Mucosa of descending colon (tissue), 3 donors: ENCODE measurements at regions not wholly inside any gene's neighbourhood (a gene's known extent, or its start where the extent isn't known, plus 50 kb on each side); places are given as distances from the start of the nearest gene placed in this dataset.

Source experiments
- ATAC-seq: fragments of 200-7000 bp; cut with Tn5 transposase; one replicate; pipeline ENCODE4 v1.9.1; 2020; ENCODE audit warnings: mild to moderate bottlenecking, moderate library complexity
- DNase-seq, 3 donors: peaks; one replicate each; pipeline ENCODE4 v3.0.0-alpha.2; 2020
- H3K36me3 ChIP-seq: fragments of 200-600 bp; one replicate; pipeline ENCODE4 v1.8.0; 2021; ENCODE audit warnings: low read depth, mild to moderate bottlenecking
- H3K4me1 ChIP-seq: fragments of 200-600 bp; one replicate; pipeline ENCODE4 v1.8.0; 2021; ENCODE audit warnings: low read depth, mild to moderate bottlenecking
- H3K4me3 ChIP-seq: fragments of 200-600 bp; one replicate; pipeline ENCODE4 v1.8.0; 2021; ENCODE audit warnings: mild to moderate bottlenecking
- H3K9me3 ChIP-seq: fragments of 200-600 bp; one replicate; pipeline ENCODE4 v1.8.0; 2021; ENCODE audit warnings: mild to moderate bottlenecking
- intact Hi-C, 2 donors: fragments of 100-400 bp; cut with DNase I in 1 of 2; cut with micrococcal nuclease in 1 of 2; formaldehyde crosslinking; loops; one replicate each; pipeline versions ENCODE4 v1.11.0 to v1.11.1; 2022; cut with DNase I, micrococcal nuclease
- TF ChIP-seq, protein P1 (sequence below): fragments of 200-600 bp; IDR thresholded peaks from one replicate; pipeline ENCODE4 v1.8.0; 2022; ENCODE audit warnings: antibody characterized with exemption, mild to moderate bottlenecking
- donor health status: DM: no; HTN: no; CAD: no; lungs with moderate emphysema.
- donor health status: DM: no; HTN: no; CAD: no.
- donor health status: DM: no; HTN: yes; CAD: no.

- no peak for ATAC-seq
These were observed 75.6 kb downstream of the RMI2 start for GRCh38 chr16:11420895-11421294.

GRCh38 chr16:11422381-11423314 lies 77.4 kb downstream of the RMI2 start:
- Histone ChIP-seq H3K4me1 (no peaks in the 10 kb centered on the region), H3K4me3 (no peak overlapping the region), H3K36me3 (no peaks in the 10 kb centered on the region), H3K9me3 (no peaks in the 10 kb centered on the region)
- intact Hi-C loops, result no loop called here
- TF ChIP-seq, protein P1, sequence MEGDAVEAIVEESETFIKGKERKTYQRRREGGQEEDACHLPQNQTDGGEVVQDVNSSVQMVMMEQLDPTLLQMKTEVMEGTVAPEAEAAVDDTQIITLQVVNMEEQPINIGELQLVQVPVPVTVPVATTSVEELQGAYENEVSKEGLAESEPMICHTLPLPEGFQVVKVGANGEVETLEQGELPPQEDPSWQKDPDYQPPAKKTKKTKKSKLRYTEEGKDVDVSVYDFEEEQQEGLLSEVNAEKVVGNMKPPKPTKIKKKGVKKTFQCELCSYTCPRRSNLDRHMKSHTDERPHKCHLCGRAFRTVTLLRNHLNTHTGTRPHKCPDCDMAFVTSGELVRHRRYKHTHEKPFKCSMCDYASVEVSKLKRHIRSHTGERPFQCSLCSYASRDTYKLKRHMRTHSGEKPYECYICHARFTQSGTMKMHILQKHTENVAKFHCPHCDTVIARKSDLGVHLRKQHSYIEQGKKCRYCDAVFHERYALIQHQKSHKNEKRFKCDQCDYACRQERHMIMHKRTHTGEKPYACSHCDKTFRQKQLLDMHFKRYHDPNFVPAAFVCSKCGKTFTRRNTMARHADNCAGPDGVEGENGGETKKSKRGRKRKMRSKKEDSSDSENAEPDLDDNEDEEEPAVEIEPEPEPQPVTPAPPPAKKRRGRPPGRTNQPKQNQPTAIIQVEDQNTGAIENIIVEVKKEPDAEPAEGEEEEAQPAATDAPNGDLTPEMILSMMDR, result no peak
- no peak for ATAC-seq
- DNase-seq, result no peak

More at GRCh38 chr16:11420895-11421294, 75.6 kb downstream of the RMI2 start:
- Histone ChIP-seq H3K9me3 (no peaks in the 10 kb centered on the region), H3K4me1 (no peaks in the 10 kb centered on the region), H3K4me3 (no peak overlapping the region), H3K36me3 (no peaks in the 10 kb centered on the region)
- TF ChIP-seq, protein P1, result no peak
- intact Hi-C loops, result no loop called here
- no peak for DNase-seq

- intact Hi-C loops, result no loop called here
- H3K9me3 ChIP-seq, result no peaks in the 10 kb centered on the region
- no peak for ATAC-seq
- DNase-seq, result no peak
- H3K4me3 ChIP-seq, result no peak overlapping the region
- TF ChIP-seq, protein P1, result no peak
- no peaks in the 10 kb centered on the region for H3K4me1 ChIP-seq
- no peaks in the 10 kb centered on the region for H3K36me3 ChIP-seq
These were observed 78.3 kb downstream of the RMI2 start for GRCh38 chr16:11423315-11424117.

DNA sequence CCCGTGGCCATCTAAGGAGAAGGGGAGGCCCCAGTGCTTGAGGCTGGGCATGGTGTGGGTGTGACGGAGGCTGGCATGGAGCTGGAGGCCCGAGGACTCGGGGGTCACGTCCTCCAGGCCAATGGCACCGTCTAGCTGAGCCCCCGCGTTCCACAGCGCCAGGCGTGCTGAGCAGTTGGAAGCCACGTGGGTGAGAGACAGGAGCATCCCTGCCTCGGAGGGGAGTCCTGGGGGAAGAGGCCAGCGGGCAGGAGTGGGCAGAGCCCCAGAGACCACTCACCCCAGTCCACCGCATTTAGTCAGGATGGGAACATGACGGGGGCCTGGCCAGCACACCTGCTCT lies 78.8 kb downstream of the RMI2 start:
- no peak for ATAC-seq
- TF ChIP-seq, protein P1, result no peak
- DNase-seq, result no peak
- intact Hi-C loops, result no loop called here
- Histone ChIP-seq H3K4me1 (no peaks in the 10 kb centered on the region), H3K36me3 (no peaks in the 10 kb centered on the region), H3K9me3 (no peaks in the 10 kb centered on the region), H3K4me3 (no peak overlapping the region)

- TF ChIP-seq, protein P1, result no peak
- H3K9me3 ChIP-seq, result no peaks in the 10 kb centered on the region
- ATAC-seq (no peak), DNase-seq (no peak)
- H3K4me1 ChIP-seq, result no peaks in the 10 kb centered on the region
- no peaks in the 10 kb centered on the region for H3K36me3 ChIP-seq
- intact Hi-C loops, result no loop called here
- H3K4me3 ChIP-seq, result no peak overlapping the region
These were observed 79.9 kb downstream of the RMI2 start for GRCh38 chr16:11425140-11425539.
